ENCODE measurements at regions not wholly inside any gene's neighbourhood (a gene's known extent, or its start where the extent isn't known, plus 50 kb on each side); places are given as distances from the start of the nearest gene placed in this dataset.

DNA sequence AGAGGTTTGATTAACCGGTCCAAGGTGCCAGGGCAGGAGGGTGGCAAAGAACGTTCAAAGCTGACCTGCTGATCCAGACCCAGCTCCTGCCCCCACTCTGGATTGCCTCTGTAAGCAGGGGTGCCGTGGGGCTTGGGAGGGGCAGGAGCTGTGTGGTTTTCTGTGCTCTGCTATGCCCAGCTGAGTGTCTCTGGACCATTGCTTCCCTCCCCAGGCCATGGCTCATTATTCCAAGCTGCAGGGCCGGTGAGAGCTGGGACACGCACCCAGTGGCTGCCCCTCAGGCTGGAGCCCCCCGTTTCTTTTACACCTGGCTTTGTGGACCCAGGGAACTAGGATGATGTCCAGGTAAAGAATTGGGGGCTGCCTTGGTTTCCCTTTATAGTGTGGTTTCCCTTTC lies 238.4 kb upstream of the HS6ST1 start:
- TF ChIP-seq POLR2A (IDR thresholded peaks at IDR 0.05; ENCODE audit: low read depth, low read length) (no peak), POLR2AphosphoS5 (IDR thresholded peaks at IDR 0.05; ENCODE audit: low read depth, low read length) (no peak), TAF1 (IDR thresholded peaks at IDR 0.05; ENCODE audit: low read depth, low read length) (no peak)
